ENCODE measurements at regions not wholly inside any gene's neighbourhood (a gene's known extent, or its start where the extent isn't known, plus 50 kb on each side); places are given as distances from the start of the nearest gene placed in this dataset.

GRCh38 chr11:92357841-92358240, 133.2 kb downstream of the FAT3 start:
- no peak for DNase-seq
- no peak for TF ChIP-seq CTCF (IDR thresholded peaks at IDR 0.05; ENCODE audit: low read depth, low read length)
- Histone ChIP-seq H3K27me3 (no peaks in the 10 kb centered on the region), H3K36me3 (no peaks in the 10 kb centered on the region), H3K4me3 (ENCODE audit: low read depth, low read length) (no peak overlapping the region), H3K9me3 (no peaks in the 10 kb centered on the region), H3K4me1 (no peaks in the 10 kb centered on the region)

DNA sequence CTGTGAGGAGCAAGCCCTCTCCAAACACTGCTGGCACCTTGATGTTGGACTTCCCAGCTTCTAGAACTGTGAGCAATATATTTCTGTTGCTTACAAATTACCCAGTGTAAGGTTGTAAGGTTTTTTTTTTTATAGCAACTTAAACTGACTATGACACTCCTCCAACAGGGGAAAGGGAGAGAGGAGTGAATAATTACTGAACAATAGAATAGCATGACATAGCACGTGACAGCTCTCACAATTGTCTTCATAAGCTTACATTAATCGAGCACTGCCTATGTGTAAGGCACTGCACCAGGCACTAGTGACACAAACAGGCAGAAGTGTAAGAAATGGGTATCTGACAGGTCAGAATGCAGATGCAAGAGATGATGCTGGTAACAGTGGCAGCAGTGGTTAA, 136.9 kb downstream of the FAT3 start:
- Histone ChIP-seq H3K9me3 (no peaks in the 10 kb centered on the region), H3K27me3 (no peaks in the 10 kb centered on the region), H3K4me1 (no peaks in the 10 kb centered on the region; the same call in 1 of the 2 replicates), H3K4me3 (ENCODE audit: low read depth, low read length) (no peak overlapping the region), H3K36me3 (no peaks in the 10 kb centered on the region)
- no peak for TF ChIP-seq CTCF (IDR thresholded peaks at IDR 0.05; ENCODE audit: low read depth, low read length)
- DNase-seq, result no peak

DNA sequence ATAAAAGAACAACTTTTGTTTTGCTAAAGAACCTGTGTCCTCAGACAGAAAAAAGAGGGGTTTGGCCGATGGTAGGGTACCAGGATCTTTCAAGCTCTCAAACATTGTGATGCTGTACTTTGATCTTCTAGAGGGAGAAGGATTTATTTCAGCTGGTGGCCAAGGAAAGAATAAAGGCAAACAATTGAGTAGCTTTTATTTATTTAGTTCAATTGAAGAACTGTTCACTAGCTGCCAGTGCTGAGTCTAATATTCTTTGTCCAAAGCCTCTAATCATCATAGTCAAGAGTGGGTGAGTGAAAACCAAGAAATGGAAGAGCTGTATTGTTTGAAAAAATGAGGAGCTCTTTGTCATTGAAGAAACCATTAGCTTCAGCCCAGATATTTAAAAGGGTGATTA, 138.4 kb downstream of the FAT3 start:
- no peaks in the 10 kb centered on the region for H3K36me3 ChIP-seq
- no peaks in the 10 kb centered on the region; the same call in 1 of the 2 replicates for H3K4me1 ChIP-seq
- no peak overlapping the region for H3K4me3 ChIP-seq (ENCODE audit: low read depth, low read length)
- no peaks in the 10 kb centered on the region for H3K9me3 ChIP-seq
- TF ChIP-seq CTCF (IDR thresholded peaks at IDR 0.05; ENCODE audit: low read depth, low read length), result no peak
- no peak for DNase-seq
- H3K27me3 ChIP-seq, result no peaks in the 10 kb centered on the region

GRCh38 chr11:92364177-92364576, 139.6 kb downstream of the FAT3 start:
- H3K4me3 ChIP-seq (ENCODE audit: low read depth, low read length), result no peak overlapping the region
- H3K36me3 ChIP-seq, result no peaks in the 10 kb centered on the region
- no peaks in the 10 kb centered on the region for H3K27me3 ChIP-seq
- no peaks in the 10 kb centered on the region for H3K9me3 ChIP-seq
- DNase-seq, result no peak
- no peak for TF ChIP-seq CTCF (IDR thresholded peaks at IDR 0.05; ENCODE audit: low read depth, low read length)
- H3K4me1 ChIP-seq, result no peaks in the 10 kb centered on the region; the same call in 1 of the 2 replicates

DNA sequence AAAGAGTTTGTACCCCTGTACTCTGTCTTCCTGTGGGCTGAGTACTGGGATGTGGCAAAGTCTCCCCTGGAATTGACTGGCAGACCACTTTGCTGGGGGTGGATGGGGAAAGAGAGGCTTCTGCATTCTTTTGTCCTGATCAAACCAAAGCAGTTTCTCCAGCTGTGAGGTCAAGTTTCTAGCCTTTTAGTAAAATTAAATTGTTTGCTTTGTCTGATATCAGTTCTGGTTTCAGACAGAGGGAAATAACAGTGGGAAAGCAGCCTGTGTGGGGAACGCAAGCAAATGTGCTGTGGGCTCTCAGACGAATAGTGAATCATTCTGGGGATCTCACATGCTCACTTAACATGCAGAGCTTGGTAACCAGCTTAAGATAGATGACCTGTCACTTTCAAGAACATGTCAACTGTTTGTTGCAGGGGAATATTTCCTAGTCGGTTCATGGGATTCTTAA, 151.6 kb downstream of the FAT3 start:
- no peak for DNase-seq
- no peak for TF ChIP-seq CTCF (IDR thresholded peaks at IDR 0.05; ENCODE audit: low read depth, low read length)

DNA sequence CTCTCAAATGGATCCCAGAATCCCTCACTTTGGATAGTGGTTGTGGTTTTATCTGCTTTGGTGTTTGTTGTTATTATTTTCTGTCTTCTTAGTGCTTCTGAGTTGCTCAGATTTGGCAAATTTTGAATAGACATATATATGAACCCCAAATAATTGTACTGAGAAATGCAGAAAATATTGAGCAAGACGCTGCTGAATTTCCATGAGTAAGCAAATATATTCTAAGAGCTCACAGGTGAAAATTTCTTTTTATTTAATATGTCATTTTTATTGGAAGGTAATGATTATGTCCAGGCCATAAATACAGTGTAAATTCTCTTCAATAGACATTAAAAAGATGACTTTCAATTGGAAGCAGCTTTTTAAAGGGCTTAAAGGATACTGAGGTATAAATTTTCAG, 152.1 kb downstream of the FAT3 start:
- Histone ChIP-seq H3K27me3 (no peaks in the 10 kb centered on the region), H3K4me3 (ENCODE audit: low read depth, low read length) (no peak overlapping the region), H3K9me3 (no peaks in the 10 kb centered on the region), H3K36me3 (no peaks in the 10 kb centered on the region), H3K4me1 (no peaks in the 10 kb centered on the region)
- no peak for TF ChIP-seq CTCF (IDR thresholded peaks at IDR 0.05; ENCODE audit: low read depth, low read length)
- no peak for DNase-seq

More for the DNA sequence above, 151.6 kb downstream of the FAT3 start:
- H3K36me3 ChIP-seq, result no peaks in the 10 kb centered on the region
- H3K4me1 ChIP-seq, result no peaks in the 10 kb centered on the region
- H3K4me3 ChIP-seq (ENCODE audit: low read depth, low read length), result no peak overlapping the region
- no peaks in the 10 kb centered on the region for H3K9me3 ChIP-seq
- no peaks in the 10 kb centered on the region for H3K27me3 ChIP-seq
